GM18520 (cell line): ENCODE measurements at regions not wholly inside any gene's neighbourhood (a gene's known extent, or its start where the extent isn't known, plus 50 kb on each side); places are given as distances from the start of the nearest gene placed in this dataset.
"Not testable (repeated sequence)": the region's sequence is repeated elsewhere in the genome, so short reads cannot be mapped to it uniquely, and the experiment has no call there.

Experiments
- ATAC-seq: cut with Tn5 transposase; IDR thresholded peaks from one replicate; pipeline ENCODE4 v1.9.1; 2021; ENCODE audit not compliant: unreplicated experiment

GRCh38 chr1:121095014-121095413 lies 89.1 kb downstream of the FAM72B start:
- ATAC-seq: not testable (repeated sequence)

GRCh38 chr1:121097127-121097866 lies 86.8 kb downstream of the FAM72B start:
- ATAC-seq: peak; percentile 86

- ATAC-seq: not testable (repeated sequence)
Observed at GRCh38 chr1:121097867-121098215, 86.3 kb downstream of the FAM72B start.

- not testable (repeated sequence) for ATAC-seq
Observed at GRCh38 chr1:121109025-121109424, 75.1 kb downstream of the FAM72B start.

GRCh38 chr1:121116522-121117297 lies 67.4 kb downstream of the FAM72B start:
- ATAC-seq: not testable (repeated sequence)

- ATAC-seq: not testable (repeated sequence)
Observed at GRCh38 chr1:121117298-121117611, 66.9 kb downstream of the FAM72B start.

- ATAC-seq: not testable (repeated sequence)
Observed at GRCh38 chr1:121117622-121118479, 66.3 kb downstream of the FAM72B start.
